NCI-H146 treated with DMSO at 0.1 percent for 48 hours (cell line): ENCODE measurements at regions not wholly inside any gene's neighbourhood (a gene's known extent, or its start where the extent isn't known, plus 50 kb on each side); places are given as distances from the start of the nearest gene placed in this dataset.

Experiments
- DNase-seq: peaks from one replicate; lab custom pipeline; 2025; ENCODE audit not compliant: unreplicated experiment; lab: John Stamatoyannopoulos, UW

GRCh38 chr12:31868965-31869364 is 90.2 kb upstream of the RESF1 start:
- no peak for DNase-seq

GRCh38 chr12:31867292-31867691 is 91.9 kb upstream of the RESF1 start:
- no peak for DNase-seq

GRCh38 chr12:31866523-31866922 is 92.7 kb upstream of the RESF1 start:
- DNase-seq: no peak

GRCh38 chr12:31865023-31865422 is 94.2 kb upstream of the RESF1 start:
- no peak for DNase-seq

GRCh38 chr12:31861360-31861759 is 97.9 kb upstream of the RESF1 start:
- no peak for DNase-seq

- no peak for DNase-seq
Measured at GRCh38 chr12:31860401-31860800, 98.8 kb upstream of the RESF1 start.

GRCh38 chr12:31859232-31859977 is 99.8 kb upstream of the RESF1 start:
- no peak for DNase-seq

GRCh38 chr12:31855427-31855826 is 103.8 kb upstream of the RESF1 start:
- DNase-seq: no peak

- DNase-seq: no peak
Measured at GRCh38 chr12:31853977-31854376, 105.2 kb upstream of the RESF1 start.

GRCh38 chr12:31853520-31853919 is 105.7 kb upstream of the RESF1 start:
- DNase-seq: no peak

GRCh38 chr12:31850268-31850667 is 108.9 kb upstream of the RESF1 start:
- DNase-seq: no peak

- DNase-seq: no peak
Measured at GRCh38 chr12:31849090-31849687, 110.0 kb upstream of the RESF1 start.

GRCh38 chr12:31846405-31846804 is 112.8 kb upstream of the RESF1 start:
- no peak for DNase-seq

GRCh38 chr12:31845613-31846322 is 113.4 kb upstream of the RESF1 start:
- no peak for DNase-seq

- no peak for DNase-seq
Measured at GRCh38 chr12:31843398-31844095, 114.7 kb upstream of the AMN1 start.

GRCh38 chr12:31837913-31838312 is 109.1 kb upstream of the AMN1 start:
- DNase-seq: no peak

GRCh38 chr12:31835276-31835882 is 106.6 kb upstream of the AMN1 start:
- DNase-seq: no peak

GRCh38 chr12:31834150-31834549 is 105.3 kb upstream of the AMN1 start:
- no peak for DNase-seq

- no peak for DNase-seq
Measured at GRCh38 chr12:31832740-31833729, 104.2 kb upstream of the AMN1 start.

- DNase-seq: no peak
Measured at GRCh38 chr12:31828071-31828470, 99.2 kb upstream of the AMN1 start.
